WI38 (cell line): ENCODE measurements at regions not wholly inside any gene's neighbourhood (a gene's known extent, or its start where the extent isn't known, plus 50 kb on each side); places are given as distances from the start of the nearest gene placed in this dataset.

ENCODE experiments used
- H3K4me3 ChIP-seq: 2 replicates; pipeline ENCODE4 v1.5.1; 2011; ENCODE audit warnings: low read depth, mild to moderate bottlenecking, control low read depth, low read length
- TF ChIP-seq, protein P1 (sequence below): IDR thresholded peaks from 2 replicates; pipeline ENCODE4 v1.5.1; 2012; ENCODE audit warnings: low read depth, mild to moderate bottlenecking, control low read depth, low read length

DNA sequence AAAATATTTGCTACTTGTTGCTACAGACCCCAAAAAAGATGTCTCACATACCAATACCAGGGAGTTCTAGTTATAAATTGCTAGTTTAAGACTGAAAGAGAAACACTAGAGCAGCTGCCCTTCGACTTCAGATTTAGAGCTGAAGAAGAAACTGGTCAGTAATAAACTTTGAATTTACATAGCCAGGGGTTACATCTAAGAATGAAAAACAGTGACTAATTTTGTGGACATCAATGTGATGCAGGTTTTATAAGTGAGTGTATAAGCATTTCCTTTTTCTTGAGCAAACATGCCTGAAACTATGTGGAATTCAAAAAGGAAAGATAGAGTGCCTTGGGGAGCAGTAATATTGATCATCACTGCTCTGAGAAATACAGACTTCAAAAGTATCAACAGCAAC, 724.9 kb upstream of the MIR17HG start:
- TF ChIP-seq, protein P1, sequence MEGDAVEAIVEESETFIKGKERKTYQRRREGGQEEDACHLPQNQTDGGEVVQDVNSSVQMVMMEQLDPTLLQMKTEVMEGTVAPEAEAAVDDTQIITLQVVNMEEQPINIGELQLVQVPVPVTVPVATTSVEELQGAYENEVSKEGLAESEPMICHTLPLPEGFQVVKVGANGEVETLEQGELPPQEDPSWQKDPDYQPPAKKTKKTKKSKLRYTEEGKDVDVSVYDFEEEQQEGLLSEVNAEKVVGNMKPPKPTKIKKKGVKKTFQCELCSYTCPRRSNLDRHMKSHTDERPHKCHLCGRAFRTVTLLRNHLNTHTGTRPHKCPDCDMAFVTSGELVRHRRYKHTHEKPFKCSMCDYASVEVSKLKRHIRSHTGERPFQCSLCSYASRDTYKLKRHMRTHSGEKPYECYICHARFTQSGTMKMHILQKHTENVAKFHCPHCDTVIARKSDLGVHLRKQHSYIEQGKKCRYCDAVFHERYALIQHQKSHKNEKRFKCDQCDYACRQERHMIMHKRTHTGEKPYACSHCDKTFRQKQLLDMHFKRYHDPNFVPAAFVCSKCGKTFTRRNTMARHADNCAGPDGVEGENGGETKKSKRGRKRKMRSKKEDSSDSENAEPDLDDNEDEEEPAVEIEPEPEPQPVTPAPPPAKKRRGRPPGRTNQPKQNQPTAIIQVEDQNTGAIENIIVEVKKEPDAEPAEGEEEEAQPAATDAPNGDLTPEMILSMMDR = no peak

DNA sequence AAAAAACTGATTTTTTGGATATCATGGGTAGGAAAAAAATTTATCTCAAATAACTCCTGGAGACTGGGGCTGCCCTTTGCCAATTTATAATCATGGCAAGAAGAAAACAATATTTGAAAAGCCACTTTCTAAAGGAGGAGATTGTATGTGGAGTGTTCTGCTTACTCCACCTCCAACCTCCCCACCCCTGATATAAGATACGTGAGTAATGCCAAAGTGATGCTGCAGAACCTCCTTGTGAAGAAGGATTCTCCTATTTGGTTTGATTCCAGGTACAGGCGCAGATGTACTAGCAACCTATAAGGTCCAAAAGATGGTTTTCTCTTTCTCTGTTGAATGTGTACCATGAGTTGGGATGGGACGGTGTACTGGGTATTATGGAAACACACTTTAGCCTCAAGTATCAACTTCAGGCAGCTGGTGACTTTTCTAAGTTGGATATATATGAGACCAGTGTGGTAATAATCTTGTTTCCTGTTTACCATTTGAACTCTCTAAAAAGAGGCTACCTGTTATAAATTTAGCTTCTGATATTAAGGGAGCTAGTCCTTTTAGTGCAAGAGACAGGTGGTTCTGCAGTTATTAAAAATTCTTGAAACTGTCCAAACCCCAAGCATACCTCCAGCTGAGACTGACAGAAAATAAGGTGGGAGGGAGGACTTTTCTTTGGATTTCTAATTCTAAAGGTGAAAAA, 724.0 kb upstream of the MIR17HG start:
- H3K4me3 ChIP-seq = no peak overlapping the region
- TF ChIP-seq, protein P1 = no peak

More for the DNA sequence above, 724.9 kb upstream of the MIR17HG start:
- no peak overlapping the region for H3K4me3 ChIP-seq

DNA sequence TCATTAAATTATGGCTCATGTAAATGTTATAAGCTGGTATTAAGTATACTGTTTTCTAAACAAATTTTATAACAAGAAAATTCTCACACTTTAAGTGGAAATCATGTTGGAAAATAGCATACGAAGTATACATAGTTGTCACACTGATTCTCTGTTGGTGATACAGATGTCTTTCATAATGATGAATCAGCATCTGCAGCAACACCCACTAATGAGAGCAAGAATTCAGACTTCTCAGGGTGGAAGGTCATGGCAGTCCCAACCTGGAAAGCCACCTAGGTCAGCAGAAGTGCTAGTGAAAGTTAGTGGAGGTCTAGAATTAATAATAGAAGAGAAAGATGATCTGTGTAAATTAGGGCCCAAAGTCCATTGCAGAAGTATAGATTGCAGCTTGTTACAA, 719.7 kb upstream of the MIR17HG start:
- TF ChIP-seq, protein P1 = no peak

DNA sequence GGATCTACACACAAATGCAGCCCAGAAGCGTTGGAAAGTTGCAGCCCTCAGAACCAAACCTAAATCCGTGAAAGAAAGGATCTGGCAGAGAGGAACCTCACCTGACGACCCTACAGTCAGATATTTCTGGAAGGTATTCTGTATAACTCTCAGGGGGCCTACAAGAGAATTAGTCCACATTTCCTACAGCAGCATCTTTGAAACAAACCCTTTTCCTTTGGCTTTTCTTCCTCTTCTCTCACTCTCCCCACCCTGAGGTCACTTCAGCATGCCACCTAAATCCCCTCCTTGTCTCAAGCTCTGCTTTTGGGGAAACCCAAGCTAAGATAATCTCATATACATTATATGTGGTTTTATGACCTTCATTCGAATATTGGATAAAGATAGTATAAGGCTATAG, 719.0 kb upstream of the MIR17HG start:
- TF ChIP-seq, protein P1 = no peak

More for the DNA sequence above, 719.7 kb upstream of the MIR17HG start:
- H3K4me3 ChIP-seq = no peak overlapping the region

DNA sequence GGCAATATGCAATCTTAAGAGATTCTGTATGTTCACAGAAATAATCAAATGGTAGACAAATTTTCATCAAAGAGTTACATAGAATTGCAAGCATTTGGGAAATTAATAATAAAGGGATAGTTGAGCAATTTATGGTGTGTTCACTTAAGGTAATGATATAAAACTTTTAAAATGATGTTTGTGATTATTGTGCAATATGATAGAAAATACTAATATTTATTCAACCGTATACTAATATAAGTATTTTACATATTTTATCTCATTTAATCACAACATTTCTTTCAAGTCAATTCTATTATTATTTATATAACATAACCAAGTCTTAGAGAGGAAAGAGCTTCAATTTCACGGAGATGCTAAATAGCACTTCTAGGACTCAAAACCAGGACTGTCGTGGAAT, 716.8 kb upstream of the MIR17HG start:
- no peak overlapping the region for H3K4me3 ChIP-seq
- TF ChIP-seq, protein P1 = no peak

More for the DNA sequence above, 719.0 kb upstream of the MIR17HG start:
- H3K4me3 ChIP-seq = no peak overlapping the region

DNA sequence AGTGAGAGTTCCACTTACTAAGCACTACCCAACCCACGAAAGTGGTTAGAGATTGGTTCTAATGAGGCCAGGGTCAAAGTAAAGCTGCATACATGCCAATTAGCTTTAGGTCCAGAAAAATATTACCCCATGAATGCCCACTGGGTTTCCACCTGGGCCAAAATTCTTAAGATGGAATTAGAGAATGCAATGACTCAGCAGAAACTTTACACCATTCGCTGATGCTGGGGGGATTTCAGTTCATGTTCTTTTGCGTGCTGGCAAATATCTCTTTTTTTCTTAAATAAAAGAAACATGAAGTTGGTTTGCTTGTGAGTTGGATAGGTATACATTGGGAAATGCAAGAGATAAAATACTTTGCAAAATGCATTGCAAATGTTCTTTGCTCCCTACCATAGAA, 715.3 kb upstream of the MIR17HG start:
- TF ChIP-seq, protein P1 = no peak
- no peak overlapping the region for H3K4me3 ChIP-seq

DNA sequence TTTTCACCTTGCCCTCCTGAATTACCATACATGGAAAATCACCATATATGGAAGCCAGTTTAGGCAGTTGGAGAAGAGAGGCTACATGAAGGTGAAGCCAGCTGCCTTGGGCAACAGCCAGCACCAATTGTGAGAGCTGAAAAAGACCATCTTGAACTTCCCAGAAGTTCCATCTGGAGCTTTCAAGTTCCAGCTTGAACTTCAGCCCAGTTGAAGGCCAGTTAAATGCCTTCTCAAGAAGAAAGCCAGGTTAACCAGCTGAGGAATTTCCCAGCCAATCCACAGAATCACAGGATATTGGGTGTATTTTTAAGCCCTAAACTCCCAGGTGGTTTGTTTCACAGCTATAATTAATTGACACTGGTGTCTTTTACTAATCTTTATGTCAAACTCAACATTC, 713.6 kb upstream of the MIR17HG start:
- no peak overlapping the region for H3K4me3 ChIP-seq
- TF ChIP-seq, protein P1 = no peak
